H1 (cell line): ENCODE measurements at regions not wholly inside any gene's neighbourhood (a gene's known extent, or its start where the extent isn't known, plus 50 kb on each side); places are given as distances from the start of the nearest gene placed in this dataset.

Experiments
- CTCF ChIA-PET: fragments of 300-600 bp; sonication (Branson Sonifier 250); formaldehyde crosslinking; loops from one replicate; lab custom pipeline; 2021; ENCODE audit not compliant: partially characterized antibody; lab: Charles Lee
- POLR2A ChIA-PET: fragments of 300-600 bp; sonication (Branson Sonifier 250); formaldehyde crosslinking; loops from one replicate; lab custom pipeline; 2021; ENCODE audit warnings: inconsistent platforms; ENCODE audit not compliant: partially characterized antibody; lab: Charles Lee
- DNase-seq, 2 experiments: peaks; one replicate each; pipeline versions ENCODE4 v3.0.0 to v3.0.0-alpha.2; 2010 to 2022; ENCODE audit warnings: low spot score in 2 of 2, low read depth in 1 of 2, mixed read lengths in 1 of 2
- FAIRE-seq: peaks from 2 replicates; lab custom pipeline; 2011; peaks lifted over from hg19 to GRCh38; lab: Jason Lieb, UNC
- H2AFZ ChIP-seq: 2 replicates; pipeline ENCODE4 v1.8.1; 2012; ENCODE audit warnings: low read length, inconsistent platforms
- H2AK5ac ChIP-seq: 2 replicates; pipeline ENCODE4 v1.6.1; 2013; ENCODE audit warnings: low read depth, low read length
- H2BK120ac ChIP-seq: replicated peaks from 2 replicates; pipeline ENCODE3; 2013; ENCODE audit warnings: low read depth, low read length, inconsistent platforms
- H2BK12ac ChIP-seq: 2 replicates; pipeline ENCODE4 v1.6.1; 2013; ENCODE audit warnings: low read depth, low read length
- H2BK15ac ChIP-seq: 2 replicates; pipeline ENCODE4 v1.6.1; 2013; ENCODE audit warnings: low read length
- H2BK20ac ChIP-seq: 2 replicates; pipeline ENCODE4 v1.6.1; 2013; ENCODE audit warnings: low read length
- H2BK5ac ChIP-seq: 2 replicates; pipeline ENCODE4 v1.6.1; 2013; ENCODE audit warnings: low read depth, low read length
- H3K14ac ChIP-seq: 2 replicates; pipeline ENCODE4 v1.6.1; 2013; ENCODE audit warnings: inconsistent platforms; ENCODE audit not compliant: insufficient read length
- H3K18ac ChIP-seq: 2 replicates; pipeline ENCODE4 v1.6.1; 2013; ENCODE audit warnings: low read length; ENCODE audit errors: extremely low read depth
- H3K23ac ChIP-seq: 2 replicates; pipeline ENCODE4 v1.6.1; 2013; ENCODE audit warnings: inconsistent platforms; ENCODE audit not compliant: insufficient read length
- H3K23me2 ChIP-seq: 2 replicates; pipeline ENCODE4 v1.6.1; 2013; ENCODE audit warnings: low read depth, low read length
- H3K27ac ChIP-seq: 2 replicates; pipeline ENCODE4 v1.6.1; 2011; ENCODE audit warnings: low read depth, low read length, inconsistent platforms
- H3K27me3 ChIP-seq, 4 experiments: replicated peaks in 1 of 4; 1 replicate in 1 of 4; 2 replicates in 3 of 4; pipeline versions ENCODE4 v1.6.1 to v1.8.1; 2011 to 2013; ENCODE audit warnings: low read length in 3 of 4, mild to moderate bottlenecking in 3 of 4, inconsistent platforms in 2 of 4, mixed read lengths in 2 of 4, moderate library complexity in 1 of 4; ENCODE audit not compliant: control insufficient read depth in 3 of 4, insufficient read depth in 3 of 4; ENCODE audit errors: extremely low read depth in 1 of 4
- H3K36me3 ChIP-seq, 4 experiments: 2 replicates each; pipeline versions ENCODE4 v1.6.1 to v1.8.1; 2011 to 2013; ENCODE audit warnings: mild to moderate bottlenecking in 4 of 4, low read length in 3 of 4, moderate library complexity in 2 of 4, control low read depth in 1 of 4, inconsistent platforms in 1 of 4; ENCODE audit not compliant: insufficient read depth in 4 of 4, control insufficient read depth in 2 of 4
- H3K4ac ChIP-seq: replicated peaks from 2 replicates; pipeline ENCODE3; 2013; ENCODE audit warnings: low read length, low read depth, mixed read lengths, inconsistent platforms; ENCODE audit not compliant: insufficient read length
- H3K4me1 ChIP-seq, 4 experiments: replicated peaks in 1 of 4; 1 replicate in 1 of 4; 2 replicates in 3 of 4; pipeline versions ENCODE4 v1.6.1 to v1.8.1; 2011 to 2013; ENCODE audit warnings: low read length in 3 of 4, inconsistent platforms in 2 of 4, mixed read lengths in 1 of 4; ENCODE audit not compliant: insufficient read depth in 4 of 4, control insufficient read depth in 3 of 4
- H3K4me2 ChIP-seq, 2 experiments: 2 replicates each; pipeline versions ENCODE4 v1.6.1 to v1.8.1; 2011 to 2013; ENCODE audit warnings: low read depth in 2 of 2, low read length in 2 of 2, control low read depth in 1 of 2, inconsistent platforms in 1 of 2, mild to moderate bottlenecking in 1 of 2; ENCODE audit not compliant: insufficient read depth in 1 of 2
- H3K4me3 ChIP-seq, 4 experiments: fragments of 200-600, 300-600 bp in 1 of 4; sonication (generic), shearing (Covaris generic), sonication (Bioruptor Twin) in 1 of 4; 2 replicates each; pipeline versions ENCODE4 v1.5.1 to v1.8.1; 2011 to 2016; ENCODE audit warnings: low read length in 4 of 4, low read depth in 3 of 4, control low read depth in 2 of 4, inconsistent platforms in 2 of 4, mild to moderate bottlenecking in 2 of 4, mixed read lengths in 1 of 4, moderate library complexity in 1 of 4; ENCODE audit not compliant: insufficient read depth in 2 of 4; ENCODE audit errors: extremely low read depth in 1 of 4
- H3K56ac ChIP-seq: replicated peaks from 2 replicates; pipeline ENCODE3; 2013; ENCODE audit warnings: low read depth, mild to moderate bottlenecking, mixed read lengths, low read length, inconsistent platforms; ENCODE audit not compliant: insufficient read length
- H3K79me1 ChIP-seq: 2 replicates; pipeline ENCODE4 v1.6.1; 2013; ENCODE audit warnings: low read depth, low read length, control low read depth
- H3K79me2 ChIP-seq, 2 experiments: 2 replicates each; pipeline versions ENCODE4 v1.6.1 to v1.8.1; 2012 to 2013; ENCODE audit warnings: low read length in 2 of 2, mild to moderate bottlenecking in 2 of 2, inconsistent platforms in 1 of 2; ENCODE audit not compliant: insufficient read depth in 2 of 2, control insufficient read depth in 1 of 2
- H3K9ac ChIP-seq, 4 experiments: replicated peaks in 1 of 4; 1 replicate in 1 of 4; 2 replicates in 3 of 4; pipeline versions ENCODE4 v1.6.1 to v1.8.1; 2011 to 2013; ENCODE audit warnings: low read depth in 3 of 4, low read length in 3 of 4, control low read depth in 2 of 4, mild to moderate bottlenecking in 2 of 4, moderate library complexity in 2 of 4, inconsistent platforms in 1 of 4; ENCODE audit errors: extremely low read depth in 1 of 4
- H3K9me3 ChIP-seq, 2 experiments: 2 replicates each; pipeline versions ENCODE4 v1.6.1 to v1.8.1; 2012 to 2013; ENCODE audit warnings: mild to moderate bottlenecking in 2 of 2, moderate library complexity in 2 of 2, control low read depth in 1 of 2, inconsistent platforms in 1 of 2, low read depth in 1 of 2, low read length in 1 of 2, mixed read lengths in 1 of 2; ENCODE audit not compliant: insufficient read depth in 2 of 2
- H4K20me1 ChIP-seq, 2 experiments: replicated peaks in 1 of 2; 2 replicates each; pipeline versions ENCODE3 to v1.8.1; 2011 to 2013; ENCODE audit warnings: inconsistent platforms in 2 of 2, low read length in 2 of 2, mild to moderate bottlenecking in 1 of 2; ENCODE audit not compliant: insufficient read depth in 2 of 2, control insufficient read depth in 1 of 2
- H4K5ac ChIP-seq: 2 replicates; pipeline ENCODE4 v1.6.1; 2013; ENCODE audit warnings: low read length, low read depth, mixed read lengths, inconsistent platforms; ENCODE audit not compliant: insufficient read length
- H4K8ac ChIP-seq: 2 replicates; pipeline ENCODE4 v1.8.0; 2013; ENCODE audit warnings: mild to moderate bottlenecking, moderate library complexity, low read length, inconsistent platforms; ENCODE audit not compliant: insufficient read depth; ENCODE audit errors: extremely low read depth
- H4K91ac ChIP-seq: replicated peaks from 2 replicates; pipeline ENCODE3; 2013; ENCODE audit warnings: low read length, mixed read lengths, inconsistent platforms; ENCODE audit not compliant: insufficient read length
- BCL11A ChIP-seq, 2 experiments: IDR thresholded peaks; one replicate each; pipeline ENCODE4 v1.6.1; 2011; ENCODE audit warnings: low read depth in 2 of 2, low read length in 2 of 2, mild to moderate bottlenecking in 2 of 2
- CBX5 ChIP-seq: fragments of 300-800, 300-1000 bp; sonication (generic); IDR thresholded peaks from 2 replicates; pipeline ENCODE4 v1.7.1; 2016; ENCODE audit warnings: antibody characterized with exemption, low read length, low read depth
- CBX8 ChIP-seq: fragments of 300-800, 300-1000 bp; sonication (generic); IDR thresholded peaks from 2 replicates; pipeline ENCODE4 v1.7.1; 2016; ENCODE audit warnings: low read depth, low read length, borderline replicate concordance
- JUN ChIP-seq: IDR thresholded peaks from 2 replicates; pipeline ENCODE4 v1.6.1; 2011; ENCODE audit warnings: low read depth, mild to moderate bottlenecking, improper control_type of control experiment, low read length
- NANOG ChIP-seq: IDR thresholded peaks from 2 replicates; pipeline ENCODE4 v1.6.1; 2011; ENCODE audit warnings: low read length, low read depth, mild to moderate bottlenecking, inconsistent platforms; ENCODE audit not compliant: insufficient read depth, poor library complexity, severe bottlenecking
- PHF8 ChIP-seq: fragments of 200-600 bp; sonication (generic); conservative IDR thresholded peaks from 2 replicates; pipeline ENCODE4 v1.7.1; 2012; ENCODE audit warnings: low read depth, mild to moderate bottlenecking, inconsistent platforms, low read length, moderate library complexity
- POLR2A ChIP-seq, 2 experiments: IDR thresholded peaks; 1 replicate in 1 of 2; 2 replicates in 1 of 2; pipeline ENCODE4 v1.6.1; 2011; ENCODE audit warnings: low read depth in 2 of 2, low read length in 2 of 2, mild to moderate bottlenecking in 2 of 2; ENCODE audit errors: control extremely low read depth in 1 of 2
- RFX5 ChIP-seq: IDR thresholded peaks from 2 replicates; pipeline ENCODE4 v1.6.1; 2011; ENCODE audit warnings: low read depth, low read length, improper control_type of control experiment, borderline replicate concordance
- SIN3A ChIP-seq, 2 experiments: IDR thresholded peaks in 1 of 2; conservative IDR thresholded peaks in 1 of 2; 2 replicates each; pipeline ENCODE4 v1.6.1; 2011 to 2012; ENCODE audit warnings: low read length in 2 of 2, improper control_type of control experiment in 1 of 2, low read depth in 1 of 2, mild to moderate bottlenecking in 1 of 2
- SP4 ChIP-seq: IDR thresholded peaks from 2 replicates; pipeline ENCODE4 v1.6.1; 2012; ENCODE audit warnings: low read length, inconsistent platforms
- SRF ChIP-seq: IDR thresholded peaks from 2 replicates; pipeline ENCODE4 v1.6.1; 2011; ENCODE audit warnings: mild to moderate bottlenecking, low read depth, low read length, moderate library complexity
- TCF12 ChIP-seq: IDR thresholded peaks from 2 replicates; pipeline ENCODE4 v1.6.1; 2011; ENCODE audit warnings: low read depth, mild to moderate bottlenecking, low read length
- ZNF274 ChIP-seq: IDR thresholded peaks from 2 replicates; pipeline ENCODE4 v1.7.0; 2012; ENCODE audit warnings: low read length, borderline replicate concordance; ENCODE audit errors: extremely low read depth
- WGBS, 2 experiments: shearing (Covaris generic) in 1 of 2; methylation state at CpG; one replicate each; pipeline versions ENCODE4 v1.1.6 to v1.1.7; 2013 to 2015; ENCODE audit warnings: low lambda C conversion rate in 2 of 2, mixed read lengths in 2 of 2, inconsistent platforms in 1 of 2, low coverage in 1 of 2, missing lambda C conversion rate in 1 of 2; ENCODE audit not compliant: insufficient replicate concordance in 2 of 2, insufficient coverage in 1 of 2, insufficient read length in 1 of 2; ENCODE audit errors: extremely low coverage in 1 of 2, missing lambda C conversion rate in 1 of 2; 5-methylcytosine and 5-hydroxymethylcytosine counted together
- TF ChIP-seq, protein P1 (sequence below): IDR thresholded peaks from 2 replicates; pipeline ENCODE4 v1.6.1; 2012; ENCODE audit warnings: low read length, inconsistent platforms

DNA sequence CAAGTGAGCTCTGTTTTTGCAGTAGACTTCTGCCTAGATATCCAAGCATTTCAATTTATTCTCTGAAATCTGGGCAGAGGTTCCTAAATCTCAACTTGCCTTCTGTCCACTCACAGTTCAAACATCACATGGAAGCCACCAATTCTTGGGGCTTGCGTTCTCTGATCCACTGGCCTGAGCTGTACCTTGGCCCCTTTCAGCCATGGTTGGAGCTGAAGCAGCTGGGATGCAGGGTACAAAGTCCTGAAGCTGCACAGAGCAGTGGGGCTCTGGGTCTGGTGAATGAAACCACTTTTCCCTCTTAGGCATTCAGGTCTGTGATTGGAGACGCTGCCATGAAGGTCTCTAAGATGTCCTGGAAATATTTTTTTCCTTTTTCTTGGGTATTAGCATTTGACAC is 137.6 kb upstream of the KDM5D start:
- Histone ChIP-seq H3K18ac (no peak overlapping the region), H2BK5ac (no peak overlapping the region), H2AFZ (no peak overlapping the region), H3K36me3 (no peaks in the 10 kb centered on the region), H3K23ac (no peak overlapping the region), H3K4me2 (no peak overlapping the region), H3K56ac (no peak overlapping the region), H3K27me3 (no peaks in the 10 kb centered on the region), H3K9ac (no peak overlapping the region), H3K14ac (no peak overlapping the region), H3K4me3 (no peak overlapping the region), H3K79me2 (no peaks in the 10 kb centered on the region), H3K4ac (no peak overlapping the region), H4K8ac (no peak overlapping the region), H4K5ac (no peak overlapping the region), H2BK12ac (no peak overlapping the region), H4K91ac (no peak overlapping the region), H2AK5ac (no peak overlapping the region), H2BK20ac (no peak overlapping the region), H3K23me2 (no peaks in the 10 kb centered on the region), H2BK15ac (no peak overlapping the region), H3K27ac (no peak overlapping the region), H3K4me1 (no peaks in the 10 kb centered on the region), H4K20me1 (no peaks in the 10 kb centered on the region), H3K79me1 (no peaks in the 10 kb centered on the region), H2BK120ac (no peak overlapping the region), H3K9me3 (peaks cover 6 to 13% of the 10 kb centered on the region in 2 experiments; a peak in 3 of 4 replicates)
- DNase-seq: no peak
- WGBS, 2 experiments: 80% methylated on average over 1 of the region's 2 CpGs; no CpG with 5 or more reads in 1 of the 2 experiments
- POLR2A ChIA-PET: no interaction called here
- CTCF ChIA-PET: no interaction called here
- FAIRE-seq: no peak
- TF ChIP-seq TCF12 (no peak), CBX8 (no peak), JUN (no peak), SRF (no peak), PHF8 (no peak), POLR2A (IDR thresholded peaks at IDR 0.05; ENCODE audit: control extremely low read depth in 1 of 2, low read depth in 2 of 2, low read length in 2 of 2) (no peak), CBX5 (no peak), NANOG (no peak), BCL11A (IDR thresholded peaks at IDR 0.05; ENCODE audit: low read depth in 2 of 2, low read length in 2 of 2) (no peak), RFX5 (no peak), SP4 (no peak), ZNF274 (no peak), SIN3A (conservative IDR thresholded peaks at IDR 0.05 in 1 of 2, IDR thresholded peaks at IDR 0.05 in 1 of 2; ENCODE audit: low read depth in 1 of 2, low read length in 2 of 2) (no peak)
- TF ChIP-seq, protein P1, sequence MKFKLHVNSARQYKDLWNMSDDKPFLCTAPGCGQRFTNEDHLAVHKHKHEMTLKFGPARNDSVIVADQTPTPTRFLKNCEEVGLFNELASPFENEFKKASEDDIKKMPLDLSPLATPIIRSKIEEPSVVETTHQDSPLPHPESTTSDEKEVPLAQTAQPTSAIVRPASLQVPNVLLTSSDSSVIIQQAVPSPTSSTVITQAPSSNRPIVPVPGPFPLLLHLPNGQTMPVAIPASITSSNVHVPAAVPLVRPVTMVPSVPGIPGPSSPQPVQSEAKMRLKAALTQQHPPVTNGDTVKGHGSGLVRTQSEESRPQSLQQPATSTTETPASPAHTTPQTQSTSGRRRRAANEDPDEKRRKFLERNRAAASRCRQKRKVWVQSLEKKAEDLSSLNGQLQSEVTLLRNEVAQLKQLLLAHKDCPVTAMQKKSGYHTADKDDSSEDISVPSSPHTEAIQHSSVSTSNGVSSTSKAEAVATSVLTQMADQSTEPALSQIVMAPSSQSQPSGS: no peak
